ENCODE measurements at regions not wholly inside any gene's neighbourhood (a gene's known extent, or its start where the extent isn't known, plus 50 kb on each side); places are given as distances from the start of the nearest gene placed in this dataset.

- no peaks in the 10 kb centered on the region for H3K27me3 ChIP-seq
- no peak for DNase-seq
- intact Hi-C loops (cut with DNase I), result no loop called here
- H3K9me3 ChIP-seq, result no peaks in the 10 kb centered on the region
- no peak overlapping the region for H3K4me3 ChIP-seq
- no peaks in the 10 kb centered on the region for H3K36me3 ChIP-seq
- peak overlapping the region in 1 of 4 donors; percentile 47 for H3K27ac ChIP-seq
- 37 to 54% methylated on average over 2 of the region's 2 CpGs for WGBS, 2 donors
- no peak for TF ChIP-seq POLR2A (IDR thresholded peaks at IDR 0.05)
- no peak for TF ChIP-seq CTCF (IDR thresholded peaks at IDR 0.05)
- H3K4me1 ChIP-seq, result peaks cover 0 to 14% (median 4%) of the 10 kb centered on the region in 3 donors
These were observed 530.4 kb upstream of the BTBD3 start for GRCh38 chr20:11387189-11387754.

GRCh38 chr20:11389186-11389585 lies 528.5 kb upstream of the BTBD3 start:
- TF ChIP-seq CTCF (IDR thresholded peaks at IDR 0.05), result no peak
- no peak for TF ChIP-seq POLR2A (IDR thresholded peaks at IDR 0.05)
- intact Hi-C loops (cut with DNase I), result no loop called here
- H3K9me3 ChIP-seq, result no peaks in the 10 kb centered on the region
- no peak overlapping the region for H3K4me3 ChIP-seq
- H3K4me1 ChIP-seq, result peaks cover 0 to 14% (median 4%) of the 10 kb centered on the region in 3 donors
- H3K27me3 ChIP-seq, result no peaks in the 10 kb centered on the region
- H3K27ac ChIP-seq, result peak overlapping the region in 1 of 4 donors; percentile 42
- no peaks in the 10 kb centered on the region for H3K36me3 ChIP-seq
- DNase-seq, result no peak

GRCh38 chr20:11391591-11391990 lies 526.1 kb upstream of the BTBD3 start:
- peaks cover 0 to 14% (median 4%) of the 10 kb centered on the region in 3 donors for H3K4me1 ChIP-seq
- no peak for DNase-seq
- no peaks in the 10 kb centered on the region for H3K27me3 ChIP-seq
- WGBS, 2 donors, result 56 to 67% methylated on average over 2 of the region's 2 CpGs
- TF ChIP-seq POLR2A (IDR thresholded peaks at IDR 0.05), result no peak
- no peak for TF ChIP-seq CTCF (IDR thresholded peaks at IDR 0.05)
- no peak overlapping the region for H3K4me3 ChIP-seq
- H3K9me3 ChIP-seq, result no peaks in the 10 kb centered on the region
- no peaks in the 10 kb centered on the region for H3K36me3 ChIP-seq
- intact Hi-C loops (cut with DNase I), result no loop called here
- no peak overlapping the region for H3K27ac ChIP-seq

GRCh38 chr20:11394145-11394833 lies 523.4 kb upstream of the BTBD3 start:
- Histone ChIP-seq H3K36me3 (no peaks in the 10 kb centered on the region), H3K4me3 (no peak overlapping the region), H3K4me1 (peaks cover 0 to 2% (median 0%) of the 10 kb centered on the region in 3 donors), H3K27ac (no peak overlapping the region), H3K27me3 (no peaks in the 10 kb centered on the region), H3K9me3 (no peaks in the 10 kb centered on the region)
- TF ChIP-seq POLR2A (IDR thresholded peaks at IDR 0.05), result no peak
- no peak for TF ChIP-seq CTCF (IDR thresholded peaks at IDR 0.05)
- DNase-seq, result no peak
- intact Hi-C loops (cut with DNase I), result no loop called here
- WGBS, 2 donors, result 78 to 88% methylated on average over 2 of the region's 2 CpGs

- no peak for DNase-seq
- TF ChIP-seq POLR2A (IDR thresholded peaks at IDR 0.05) (no peak), CTCF (IDR thresholded peaks at IDR 0.05) (no peak)
- intact Hi-C loops (cut with DNase I), result no loop called here
- no peak overlapping the region for H3K27ac ChIP-seq
- no peak overlapping the region for H3K4me3 ChIP-seq
- WGBS, 2 donors, result 84 to 86% methylated on average over 2 of the region's 2 CpGs
- no peaks in the 10 kb centered on the region for H3K9me3 ChIP-seq
- H3K4me1 ChIP-seq, result no peaks in the 10 kb centered on the region
- no peaks in the 10 kb centered on the region for H3K36me3 ChIP-seq
- no peaks in the 10 kb centered on the region for H3K27me3 ChIP-seq
These were observed 522.1 kb upstream of the BTBD3 start for GRCh38 chr20:11395581-11395980.
